ENCODE measurements at regions not wholly inside any gene's neighbourhood (a gene's known extent, or its start where the extent isn't known, plus 50 kb on each side); places are given as distances from the start of the nearest gene placed in this dataset.

GRCh38 chr16:79815049-79815448 lies 214.5 kb upstream of the MAF start:
- Histone ChIP-seq H3K4me1 (ENCODE audit: control insufficient read depth in 2 of 2, insufficient read depth in 2 of 2, low read length in 2 of 2) (no peaks in the 10 kb centered on the region), H3K9me3 (ENCODE audit: control extremely low read depth in 1 of 3, control insufficient read depth in 2 of 3, insufficient read depth in 1 of 3, low read length in 2 of 3) (no peaks in the 10 kb centered on the region), H3K36me3 (replicated peaks in 1 of 2; ENCODE audit: control extremely low read depth in 1 of 2, control insufficient read depth in 1 of 2, extremely low read depth in 1 of 2, insufficient read depth in 2 of 2, low read length in 1 of 2) (no peaks in the 10 kb centered on the region), H4K20me1 (ENCODE audit: control insufficient read depth, insufficient read depth, low read length, poor library complexity, severe bottlenecking) (no peaks in the 10 kb centered on the region), H3K9ac (ENCODE audit: low read length) (no peak overlapping the region), H2AFZ (ENCODE audit: insufficient read depth, low read depth, low read length, poor library complexity, severe bottlenecking) (no peak overlapping the region), H3K27ac (ENCODE audit: low read length in 2 of 2) (no peak overlapping the region), H3K27me3 (replicated peaks in 1 of 4; ENCODE audit: control extremely low read depth in 1 of 4, control insufficient read depth in 3 of 4, insufficient read depth in 4 of 4, low read length in 3 of 4) (no peaks in the 10 kb centered on the region), H3K79me2 (ENCODE audit: control insufficient read depth, insufficient read depth, low read length) (no peaks in the 10 kb centered on the region), H3K4me2 (replicated peaks; ENCODE audit: low read depth, low read length, poor library complexity, severe bottlenecking) (no peak overlapping the region), H3K4me3 (ENCODE audit: control extremely low read depth in 1 of 5, extremely low read depth in 1 of 5, insufficient read depth in 1 of 5, low read depth in 2 of 5, low read length in 4 of 5) (no peak overlapping the region)
- Mint-ChIP-seq H3K27ac (no peak overlapping the region), H3K27me3 (peaks cover 4% of the 10 kb centered on the region), H3K9me3 (ENCODE audit: insufficient read depth) (no peaks in the 10 kb centered on the region), H3K4me3 (no peak overlapping the region), H3K4me1 (no peaks in the 10 kb centered on the region)
- ATAC-seq (ENCODE audit: low read depth) (no peak), DNase-seq (no peak)
- POLR2A ChIA-PET = no interaction called here
- intact Hi-C loops (cut with micrococcal nuclease) = no loop called here
- WGBS (ENCODE audit: insufficient coverage) = 78% methylated on average over 2 of the region's 2 CpGs
- CTCF ChIA-PET = no interaction called here
- no peak for TF ChIP-seq EZH2 (IDR thresholded peaks at IDR 0.05; ENCODE audit: borderline replicate concordance, insufficient read depth, low read depth, low read length, poor library complexity, severe bottlenecking)
- no peak for TF ChIP-seq CTCF (IDR thresholded peaks at IDR 0.05)

- WGBS (ENCODE audit: insufficient coverage) = no CpG with 5 or more reads among the region's 2 CpGs
- H3K4me1 ChIP-seq (ENCODE audit: control insufficient read depth in 2 of 2, insufficient read depth in 2 of 2, low read length in 2 of 2) = no peaks in the 10 kb centered on the region
- ChIA-PET POLR2A (no interaction called here), CTCF (no interaction called here)
- H3K27ac ChIP-seq (ENCODE audit: low read length in 2 of 2) = no peak overlapping the region
- no peak overlapping the region for H3K9ac ChIP-seq (ENCODE audit: low read length)
- no peaks in the 10 kb centered on the region for H3K79me2 ChIP-seq (ENCODE audit: control insufficient read depth, insufficient read depth, low read length)
- H3K9me3 ChIP-seq (ENCODE audit: control extremely low read depth in 1 of 3, control insufficient read depth in 2 of 3, insufficient read depth in 1 of 3, low read length in 2 of 3) = no peaks in the 10 kb centered on the region
- Mint-ChIP-seq H3K4me1 (no peaks in the 10 kb centered on the region), H3K9me3 (ENCODE audit: insufficient read depth) (no peaks in the 10 kb centered on the region), H3K27ac (no peak overlapping the region), H3K4me3 (no peak overlapping the region), H3K27me3 (peaks cover 6% of the 10 kb centered on the region)
- H3K4me3 ChIP-seq (ENCODE audit: control extremely low read depth in 1 of 5, extremely low read depth in 1 of 5, insufficient read depth in 1 of 5, low read depth in 2 of 5, low read length in 4 of 5) = no peak overlapping the region
- H3K27me3 ChIP-seq (replicated peaks in 1 of 4; ENCODE audit: control extremely low read depth in 1 of 4, control insufficient read depth in 3 of 4, insufficient read depth in 4 of 4, low read length in 3 of 4) = no peaks in the 10 kb centered on the region
- no peak overlapping the region for H2AFZ ChIP-seq (ENCODE audit: insufficient read depth, low read depth, low read length, poor library complexity, severe bottlenecking)
- no peaks in the 10 kb centered on the region for H3K36me3 ChIP-seq (replicated peaks in 1 of 2; ENCODE audit: control extremely low read depth in 1 of 2, control insufficient read depth in 1 of 2, extremely low read depth in 1 of 2, insufficient read depth in 2 of 2, low read length in 1 of 2)
- TF ChIP-seq EZH2 (IDR thresholded peaks at IDR 0.05; ENCODE audit: borderline replicate concordance, insufficient read depth, low read depth, low read length, poor library complexity, severe bottlenecking) (no peak), CTCF (IDR thresholded peaks at IDR 0.05) (no peak)
- no peak overlapping the region for H3K4me2 ChIP-seq (replicated peaks; ENCODE audit: low read depth, low read length, poor library complexity, severe bottlenecking)
- intact Hi-C loops (cut with micrococcal nuclease) = no loop called here
- ATAC-seq (ENCODE audit: low read depth) = no peak
- H4K20me1 ChIP-seq (ENCODE audit: control insufficient read depth, insufficient read depth, low read length, poor library complexity, severe bottlenecking) = no peaks in the 10 kb centered on the region
- DNase-seq = no peak
These were observed 213.6 kb upstream of the MAF start for GRCh38 chr16:79814124-79814523.
